OCI-LY1 (cell line): ENCODE measurements at regions not wholly inside any gene's neighbourhood (a gene's known extent, or its start where the extent isn't known, plus 50 kb on each side); places are given as distances from the start of the nearest gene placed in this dataset.
"Not testable (repeated sequence)": the region's sequence is repeated elsewhere in the genome, so short reads cannot be mapped to it uniquely, and the experiment has no call there.

ENCODE experiments used
- H2AFZ ChIP-seq: fragments of 200-600 bp; sonication (generic), shearing (Covaris generic); 2 replicates; pipeline ENCODE4 v1.6.0; 2014; ENCODE audit warnings: antibody characterized with exemption, mild to moderate bottlenecking, low read length
- H3F3A ChIP-seq: fragments of 200-600 bp; sonication (generic), shearing (Covaris generic); 2 replicates; pipeline ENCODE4 v1.6.0; 2014; ENCODE audit warnings: mild to moderate bottlenecking, antibody characterized with exemption, low read length, moderate library complexity; ENCODE audit not compliant: insufficient read depth
- H3K27ac ChIP-seq: fragments of 200-600 bp; sonication (generic); 2 replicates; pipeline ENCODE4 v1.5.1; 2014; ENCODE audit warnings: low read length, mixed run types, mild to moderate bottlenecking, low read depth; ENCODE audit not compliant: poor library complexity, severe bottlenecking
- H3K27me3 ChIP-seq: fragments of 200-600 bp; sonication (generic); 2 replicates; pipeline ENCODE4 v1.6.0; 2014; ENCODE audit warnings: antibody characterized with exemption, mild to moderate bottlenecking, low read length, moderate library complexity; ENCODE audit not compliant: insufficient read depth
- H3K36me3 ChIP-seq: fragments of 200-600 bp; sonication (generic); 2 replicates; pipeline ENCODE4 v1.6.1; 2014; ENCODE audit warnings: mild to moderate bottlenecking, antibody characterized with exemption, low read length, moderate library complexity, mixed read lengths; ENCODE audit not compliant: insufficient read depth
- H3K4me1 ChIP-seq: fragments of 200-600 bp; sonication (generic); 2 replicates; pipeline ENCODE4 v1.5.1; 2014; ENCODE audit warnings: mild to moderate bottlenecking, low read length, moderate library complexity; ENCODE audit not compliant: insufficient read depth, severe bottlenecking
- H3K4me2 ChIP-seq: fragments of 200-600 bp; sonication (generic), shearing (Covaris generic); 2 replicates; pipeline ENCODE4 v1.6.1; 2014; ENCODE audit warnings: low read length
- H3K4me3 ChIP-seq: fragments of 200-600 bp; sonication (generic); 2 replicates; pipeline ENCODE4 v1.5.1; 2014; ENCODE audit warnings: low read length, low read depth, mild to moderate bottlenecking, mixed read lengths; ENCODE audit not compliant: poor library complexity, severe bottlenecking
- H3K79me2 ChIP-seq: fragments of 200-600 bp; shearing (Covaris generic); 2 replicates; pipeline ENCODE4 v1.6.1; 2016; ENCODE audit warnings: mixed run types, low read length, mixed read lengths; ENCODE audit not compliant: insufficient read depth
- H3K9ac ChIP-seq: fragments of 200-600 bp; sonication (generic), shearing (Covaris generic); 2 replicates; pipeline ENCODE4 v1.6.1; 2014; ENCODE audit warnings: mild to moderate bottlenecking, low read length, mixed read lengths
- H3K9me2 ChIP-seq: fragments of 200-600 bp; sonication (generic), shearing (Covaris generic); 2 replicates; pipeline ENCODE4 v1.6.1; 2014; ENCODE audit warnings: low read depth, mild to moderate bottlenecking, low read length, mixed read lengths
- H3K9me3 ChIP-seq: fragments of 200-600 bp; shearing (Covaris generic); 2 replicates; pipeline ENCODE4 v1.6.1; 2014; ENCODE audit warnings: low read length, mixed read lengths
- H4K20me1 ChIP-seq: fragments of 200-600 bp; sonication (generic), shearing (Covaris generic); 2 replicates; pipeline ENCODE4 v1.6.0; 2016; ENCODE audit warnings: mild to moderate bottlenecking, low read length; ENCODE audit not compliant: insufficient read depth
- CTCF ChIP-seq: fragments of 200-600 bp; sonication (generic), shearing (Covaris generic); IDR thresholded peaks from 2 replicates; pipeline ENCODE4 v1.5.1; 2017; ENCODE audit warnings: mild to moderate bottlenecking, antibody characterized with exemption, low read length, moderate library complexity, mixed read lengths
- EZH2 ChIP-seq: fragments of 200-600 bp; sonication (generic), shearing (Covaris generic); IDR thresholded peaks from 2 replicates; pipeline ENCODE4 v1.8.0; 2017; ENCODE audit warnings: borderline replicate concordance, mixed run types, mild to moderate bottlenecking, antibody characterized with exemption, low read length, moderate library complexity, mixed read lengths

GRCh38 chr14:22200977-22201605 is 387.9 kb downstream of the DAD1 start:
- H3K9me2 ChIP-seq, result no peaks in the 10 kb centered on the region
- H3K36me3 ChIP-seq, result no peaks in the 10 kb centered on the region
- no peaks in the 10 kb centered on the region for H3F3A ChIP-seq
- H3K4me3 ChIP-seq, result no peak overlapping the region
- no peaks in the 10 kb centered on the region for H3K9me3 ChIP-seq
- H3K27me3 ChIP-seq, result no peaks in the 10 kb centered on the region
- H3K4me1 ChIP-seq, result no peaks in the 10 kb centered on the region
- no peak overlapping the region for H2AFZ ChIP-seq
- no peak overlapping the region for H3K27ac ChIP-seq
- H3K79me2 ChIP-seq, result no peaks in the 10 kb centered on the region
- TF ChIP-seq EZH2, result no peak
- peak; percentile 72 for TF ChIP-seq CTCF
- H4K20me1 ChIP-seq, result no peaks in the 10 kb centered on the region
- H3K9ac ChIP-seq, result no peak overlapping the region
- H3K4me2 ChIP-seq, result no peak overlapping the region

- not testable (repeated sequence) for H3K4me3 ChIP-seq, H3K9me3 ChIP-seq, H3K79me2 ChIP-seq, H3K4me1 ChIP-seq, H3K9ac ChIP-seq, H3F3A ChIP-seq, H4K20me1 ChIP-seq, H3K36me3 ChIP-seq, H3K9me2 ChIP-seq, H3K27ac ChIP-seq, H3K4me2 ChIP-seq, H2AFZ ChIP-seq, H3K27me3 ChIP-seq
Observed at GRCh38 chr14:22200131-22200530, 388.9 kb downstream of the DAD1 start.

- Histone ChIP-seq H3K9me3 (no peaks in the 10 kb centered on the region), H4K20me1 (no peaks in the 10 kb centered on the region), H3K79me2 (no peaks in the 10 kb centered on the region), H3K27me3 (no peaks in the 10 kb centered on the region), H3K27ac (no peak overlapping the region), H3K4me2 (no peak overlapping the region), H3K9me2 (peaks cover 3% of the 10 kb centered on the region; the same call in 1 of the 2 replicates), H3K9ac (no peak overlapping the region), H3F3A (no peaks in the 10 kb centered on the region), H3K36me3 (no peaks in the 10 kb centered on the region), H3K4me1 (no peaks in the 10 kb centered on the region), H2AFZ (no peak overlapping the region), H3K4me3 (no peak overlapping the region)
- no peak for TF ChIP-seq CTCF
Observed at GRCh38 chr14:22194664-22195063, 394.4 kb downstream of the DAD1 start.

GRCh38 chr14:22190411-22191191 is 398.4 kb downstream of the DAD1 start:
- no peak overlapping the region for H2AFZ ChIP-seq
- no peak overlapping the region for H3K9ac ChIP-seq
- no peaks in the 10 kb centered on the region for H3K27me3 ChIP-seq
- no peak overlapping the region for H3K27ac ChIP-seq
- H3K79me2 ChIP-seq, result no peaks in the 10 kb centered on the region
- no peaks in the 10 kb centered on the region for H4K20me1 ChIP-seq
- H3K4me1 ChIP-seq, result no peaks in the 10 kb centered on the region
- no peaks in the 10 kb centered on the region for H3K9me3 ChIP-seq
- H3K9me2 ChIP-seq, result no peaks in the 10 kb centered on the region
- H3K4me2 ChIP-seq, result no peak overlapping the region
- no peak overlapping the region for H3K4me3 ChIP-seq
- H3F3A ChIP-seq, result no peaks in the 10 kb centered on the region
- H3K36me3 ChIP-seq, result no peaks in the 10 kb centered on the region
- TF ChIP-seq CTCF (no peak), EZH2 (no peak)
